ENCODE measurements at regions not wholly inside any gene's neighbourhood (a gene's known extent, or its start where the extent isn't known, plus 50 kb on each side); places are given as distances from the start of the nearest gene placed in this dataset.

DNA sequence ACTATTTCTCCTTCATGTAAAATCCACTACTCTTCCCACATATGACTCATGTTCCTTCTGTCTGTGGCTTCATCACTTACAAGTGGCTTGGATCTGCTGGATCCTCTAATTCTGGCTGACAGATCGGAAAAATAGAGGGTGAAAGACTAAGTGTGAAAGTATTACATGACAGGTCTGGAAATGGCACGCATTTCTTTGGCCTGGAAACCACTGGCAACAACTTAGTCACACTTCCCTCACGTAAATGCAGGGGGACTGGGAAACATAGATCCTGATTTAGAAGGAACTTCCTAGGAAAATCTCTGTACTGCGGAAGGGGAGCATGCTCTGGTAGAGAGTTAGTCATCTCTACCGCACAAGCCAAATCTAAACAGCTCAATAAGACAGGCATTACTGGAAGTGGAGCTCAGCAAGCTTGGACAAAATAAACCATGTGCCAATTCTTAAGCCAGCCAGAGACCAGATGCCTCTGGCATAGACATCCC lies 305.4 kb upstream of the PTBP2 start (continued):
- TF ChIP-seq CTBP2 (IDR thresholded peaks at IDR 0.05; ENCODE audit: borderline replicate concordance, insufficient read depth, insufficient read length, low read length) (no peak), EZH2 (IDR thresholded peaks at IDR 0.05; ENCODE audit: low read depth, low read length, severe bottlenecking) (no peak), TBP (IDR thresholded peaks at IDR 0.05; ENCODE audit: low read depth, low read length) (no peak)
- TF ChIP-seq, protein P1, sequence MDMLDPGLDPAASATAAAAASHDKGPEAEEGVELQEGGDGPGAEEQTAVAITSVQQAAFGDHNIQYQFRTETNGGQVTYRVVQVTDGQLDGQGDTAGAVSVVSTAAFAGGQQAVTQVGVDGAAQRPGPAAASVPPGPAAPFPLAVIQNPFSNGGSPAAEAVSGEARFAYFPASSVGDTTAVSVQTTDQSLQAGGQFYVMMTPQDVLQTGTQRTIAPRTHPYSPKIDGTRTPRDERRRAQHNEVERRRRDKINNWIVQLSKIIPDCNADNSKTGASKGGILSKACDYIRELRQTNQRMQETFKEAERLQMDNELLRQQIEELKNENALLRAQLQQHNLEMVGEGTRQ (IDR thresholded peaks at IDR 0.05; ENCODE audit: low read length): no peak

Measured in H1 (cell line).